MM.1S (cell line): ENCODE measurements at regions not wholly inside any gene's neighbourhood (a gene's known extent, or its start where the extent isn't known, plus 50 kb on each side); places are given as distances from the start of the nearest gene placed in this dataset.

Experiments used
- DNase-seq: peaks from one replicate; pipeline ENCODE4 v3.0.0-alpha.2; 2015
- H2AFZ ChIP-seq: fragments of 300-600 bp; sonication (generic); 2 replicates; pipeline ENCODE4 v1.6.0; 2016; ENCODE audit warnings: antibody characterized with exemption, low read length
- H3F3A ChIP-seq: fragments of 300-600 bp; sonication (generic); 2 replicates; pipeline ENCODE4 v1.6.1; 2016; ENCODE audit warnings: mild to moderate bottlenecking, antibody characterized with exemption, low read length, moderate library complexity, mixed read lengths; ENCODE audit not compliant: insufficient read depth
- H3K27ac ChIP-seq: fragments of 300-600 bp; sonication (generic); 2 replicates; pipeline ENCODE4 v1.5.1; 2016; ENCODE audit warnings: mild to moderate bottlenecking, low read length
- H3K27me3 ChIP-seq: fragments of 300-600 bp; sonication (generic); replicated peaks from 2 replicates; pipeline ENCODE4 v1.6.0; 2016; ENCODE audit warnings: low read length; ENCODE audit not compliant: insufficient read depth
- H3K36me3 ChIP-seq: fragments of 300-600 bp; sonication (generic); replicated peaks from 2 replicates; pipeline ENCODE4 v1.6.1; 2016; ENCODE audit warnings: mild to moderate bottlenecking, low read length, mixed read lengths; ENCODE audit not compliant: insufficient read depth
- H3K4me1 ChIP-seq: fragments of 300-600 bp; sonication (generic); 2 replicates; pipeline ENCODE4 v1.6.1; 2016; ENCODE audit warnings: low read length, mixed read lengths
- H3K4me2 ChIP-seq: fragments of 300-600 bp; sonication (generic); 2 replicates; pipeline ENCODE4 v1.6.0; 2016; ENCODE audit warnings: low read depth, low read length
- H3K4me3 ChIP-seq: fragments of 300-600 bp; sonication (generic); 2 replicates; pipeline ENCODE4 v1.5.1; 2016; ENCODE audit warnings: low read length, mixed read lengths
- H3K79me2 ChIP-seq: fragments of 300-600 bp; sonication (generic); 2 replicates; pipeline ENCODE4 v1.6.1; 2016; ENCODE audit warnings: mixed run types, low read length, mixed read lengths
- H3K9ac ChIP-seq: fragments of 300-600 bp; sonication (generic); 2 replicates; pipeline ENCODE4 v1.6.1; 2016; ENCODE audit warnings: low read length, mixed read lengths
- H3K9me2 ChIP-seq: fragments of 300-600 bp; sonication (generic); replicated peaks from 2 replicates; pipeline ENCODE4 v1.6.1; 2016; ENCODE audit warnings: mild to moderate bottlenecking, low read length, mixed read lengths; ENCODE audit not compliant: insufficient read depth
- H3K9me3 ChIP-seq: fragments of 300-600 bp; sonication (generic); replicated peaks from 2 replicates; pipeline ENCODE4 v1.6.1; 2016; ENCODE audit warnings: mild to moderate bottlenecking, low read length, mixed read lengths; ENCODE audit not compliant: insufficient read depth
- H4K20me1 ChIP-seq: fragments of 300-600 bp; sonication (generic); 2 replicates; pipeline ENCODE4 v1.6.1; 2016; ENCODE audit warnings: mild to moderate bottlenecking, low read length, moderate library complexity, mixed read lengths; ENCODE audit not compliant: insufficient read depth
- CTCF ChIP-seq: fragments of 300-600 bp; sonication (generic); IDR thresholded peaks from 2 replicates; pipeline ENCODE4 v1.5.1; 2016; ENCODE audit warnings: antibody characterized with exemption, low read length, mixed read lengths
- EZH2 ChIP-seq: fragments of 300-600 bp; sonication (generic); optimal IDR thresholded peaks from 2 replicates; pipeline ENCODE3; 2017; ENCODE audit warnings: low read depth, mild to moderate bottlenecking, antibody characterized with exemption, low read length, mixed read lengths
- EZH2phosphoT487 ChIP-seq: fragments of 300-600 bp; sonication (generic); IDR thresholded peaks from 2 replicates; pipeline ENCODE4 v1.6.1; 2018; ENCODE audit warnings: antibody characterized with exemption, low read length

GRCh38 chr10:110363572-110364411, 59.1 kb upstream of the SMNDC1 start:
- no peak overlapping the region for H3K27ac ChIP-seq
- H3K79me2 ChIP-seq, result peaks cover under 1% of the 10 kb centered on the region; the same call in 1 of the 2 replicates
- H3K9me2 ChIP-seq, result no peaks in the 10 kb centered on the region
- H4K20me1 ChIP-seq, result no peaks in the 10 kb centered on the region
- no peak for DNase-seq
- H3K4me1 ChIP-seq, result peaks cover 45% of the 10 kb centered on the region
- H3K9me3 ChIP-seq, result no peaks in the 10 kb centered on the region
- no peak overlapping the region for H3K4me3 ChIP-seq
- peaks cover 11% of the 10 kb centered on the region; the same call in 1 of the 2 replicates for H3F3A ChIP-seq
- H3K27me3 ChIP-seq, result no peaks in the 10 kb centered on the region
- H2AFZ ChIP-seq, result no peak overlapping the region
- no peak for TF ChIP-seq EZH2
- no peak for TF ChIP-seq CTCF
- TF ChIP-seq EZH2phosphoT487, result no peak
- no peak overlapping the region for H3K9ac ChIP-seq
- H3K36me3 ChIP-seq, result no peaks in the 10 kb centered on the region
- no peak overlapping the region for H3K4me2 ChIP-seq

- peaks cover 4% of the 10 kb centered on the region; the same call in 1 of the 2 replicates for H3F3A ChIP-seq
- no peaks in the 10 kb centered on the region for H3K36me3 ChIP-seq
- H3K9ac ChIP-seq, result no peak overlapping the region
- no peaks in the 10 kb centered on the region for H3K27me3 ChIP-seq
- H3K4me3 ChIP-seq, result no peak overlapping the region
- H3K79me2 ChIP-seq, result no peaks in the 10 kb centered on the region
- no peaks in the 10 kb centered on the region for H4K20me1 ChIP-seq
- H3K4me1 ChIP-seq, result peaks cover 42% of the 10 kb centered on the region
- no peak overlapping the region for H3K27ac ChIP-seq
- no peaks in the 10 kb centered on the region for H3K9me3 ChIP-seq
- H2AFZ ChIP-seq, result no peak overlapping the region
- H3K4me2 ChIP-seq, result no peak overlapping the region
- H3K9me2 ChIP-seq, result no peaks in the 10 kb centered on the region
- no peak for DNase-seq
- TF ChIP-seq EZH2 (no peak), EZH2phosphoT487 (no peak), CTCF (no peak)
Observed at GRCh38 chr10:110364531-110364937, 59.8 kb upstream of the SMNDC1 start.

- no peak for DNase-seq
- H3K9me3 ChIP-seq, result no peaks in the 10 kb centered on the region
- peaks cover 4% of the 10 kb centered on the region; the same call in 1 of the 2 replicates for H3F3A ChIP-seq
- no peak overlapping the region for H2AFZ ChIP-seq
- no peaks in the 10 kb centered on the region for H3K36me3 ChIP-seq
- H4K20me1 ChIP-seq, result no peaks in the 10 kb centered on the region
- H3K4me3 ChIP-seq, result no peak overlapping the region
- H3K4me2 ChIP-seq, result no peak overlapping the region
- no peaks in the 10 kb centered on the region for H3K27me3 ChIP-seq
- no peak overlapping the region for H3K9ac ChIP-seq
- TF ChIP-seq CTCF (no peak), EZH2phosphoT487 (no peak), EZH2 (no peak)
- no peak overlapping the region for H3K27ac ChIP-seq
- peaks cover 44% of the 10 kb centered on the region for H3K4me1 ChIP-seq
- no peaks in the 10 kb centered on the region for H3K79me2 ChIP-seq
- H3K9me2 ChIP-seq, result no peaks in the 10 kb centered on the region
Observed at GRCh38 chr10:110365356-110366143, 60.8 kb upstream of the SMNDC1 start.
